Dedifferentiated amniotic fluid mesenchymal stem cell (primary cell): ENCODE measurements at regions not wholly inside any gene's neighbourhood (a gene's known extent, or its start where the extent isn't known, plus 50 kb on each side); places are given as distances from the start of the nearest gene placed in this dataset.
"Not testable (repeated sequence)": the region's sequence is repeated elsewhere in the genome, so short reads cannot be mapped to it uniquely, and the experiment has no call there.

Experiments used
- DNase-seq: peaks from one replicate; pipeline ENCODE4 v3.0.0-alpha.2; 2016; ENCODE audit errors: extremely low spot score

DNA sequence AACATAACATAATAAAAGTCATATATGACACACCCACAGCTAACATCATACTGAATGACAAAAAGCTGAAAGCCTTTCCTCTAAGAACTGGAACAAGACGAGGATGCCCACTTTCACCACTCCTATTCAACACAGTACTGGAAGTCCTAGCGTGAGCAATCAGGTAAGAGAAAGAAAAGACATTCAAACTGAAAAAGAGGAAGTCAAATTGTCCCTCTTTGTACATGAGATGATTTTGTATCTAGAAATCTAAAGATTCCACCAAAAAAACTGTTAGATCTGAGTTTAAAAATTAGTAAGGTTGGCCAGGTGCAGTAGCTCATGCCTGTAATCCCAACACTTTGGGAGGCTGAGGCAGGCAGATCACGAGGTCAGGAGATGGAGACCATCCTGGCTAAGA, 70.1 kb upstream of the PROKR2 start:
- not testable (repeated sequence) for DNase-seq

DNA sequence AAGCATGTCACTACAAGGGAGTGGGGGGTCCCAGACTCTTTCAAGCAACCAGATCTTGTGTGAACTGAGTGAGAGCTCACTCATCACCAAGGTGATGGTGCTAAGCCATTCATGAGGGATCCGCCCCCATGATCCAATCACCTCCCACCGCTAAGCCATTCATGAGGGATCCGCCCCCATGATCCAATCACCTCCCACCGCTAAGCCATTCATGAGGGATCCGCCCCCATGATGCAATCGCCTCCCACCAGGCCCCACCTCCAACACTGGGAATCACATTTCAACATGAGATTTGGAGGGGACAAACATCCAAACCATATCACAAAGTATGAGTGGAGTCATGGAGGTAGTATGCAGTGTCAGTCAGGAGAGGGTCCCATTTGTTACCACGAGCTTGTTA, 64.8 kb upstream of the PROKR2 start:
- DNase-seq: not testable (repeated sequence)

DNA sequence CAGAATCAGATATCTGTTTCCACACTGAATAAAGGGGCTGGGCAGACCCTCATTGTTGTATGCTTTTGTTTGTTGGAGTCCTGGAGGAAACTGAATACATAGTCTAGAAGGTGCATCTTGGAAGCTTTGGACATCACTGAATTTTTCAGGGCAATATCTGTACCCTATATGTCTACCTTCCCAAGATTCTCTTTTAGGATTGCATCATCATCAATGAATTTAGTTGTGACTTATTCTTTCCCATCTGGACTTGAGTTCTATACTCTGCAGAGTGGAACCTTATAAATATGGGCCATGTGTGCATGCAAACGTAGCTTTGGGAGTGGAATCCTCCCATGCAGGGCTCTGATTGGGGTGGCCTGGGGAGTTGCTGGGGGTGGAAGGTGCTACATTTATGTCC, 60.7 kb upstream of the PROKR2 start:
- DNase-seq: no peak

DNA sequence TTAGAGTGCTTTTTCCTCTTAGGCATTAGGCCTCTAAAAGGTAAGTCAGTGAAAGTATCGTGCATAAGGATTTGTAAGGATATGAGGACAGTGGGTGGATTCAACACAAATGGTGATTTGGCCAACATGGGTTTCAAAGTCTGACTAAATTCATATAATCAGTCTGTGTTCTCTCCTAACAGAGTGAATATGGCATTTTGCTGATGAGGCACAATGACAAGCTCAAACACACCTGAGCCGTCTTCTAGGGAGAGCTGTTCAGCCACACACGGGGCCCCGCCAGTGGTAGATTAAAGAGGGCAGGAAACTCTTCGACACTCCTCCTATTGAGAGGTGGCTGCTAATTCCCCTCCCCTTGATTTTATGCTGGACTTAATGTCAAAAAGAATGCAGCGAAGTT, 59.5 kb upstream of the PROKR2 start:
- DNase-seq: no peak

DNA sequence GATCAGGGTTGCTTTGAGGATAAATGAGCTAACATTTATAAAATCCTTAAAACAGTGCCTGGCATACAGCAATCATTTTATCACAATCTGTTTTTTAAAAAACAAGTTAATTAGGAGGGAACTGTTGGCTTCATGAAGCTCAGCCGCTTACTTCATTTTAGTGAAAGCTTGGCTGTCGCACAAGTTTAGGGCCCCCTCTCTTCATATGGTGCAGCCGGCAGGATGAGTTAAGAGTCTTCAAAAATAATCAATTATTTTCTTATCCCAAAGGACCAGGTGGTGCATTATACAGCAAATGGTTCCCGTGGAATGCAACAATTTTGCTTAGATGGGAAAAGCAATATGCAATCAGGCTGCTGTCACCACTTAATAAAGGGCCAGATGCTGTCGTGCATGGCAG, 57.4 kb upstream of the PROKR2 start:
- no peak for DNase-seq

DNA sequence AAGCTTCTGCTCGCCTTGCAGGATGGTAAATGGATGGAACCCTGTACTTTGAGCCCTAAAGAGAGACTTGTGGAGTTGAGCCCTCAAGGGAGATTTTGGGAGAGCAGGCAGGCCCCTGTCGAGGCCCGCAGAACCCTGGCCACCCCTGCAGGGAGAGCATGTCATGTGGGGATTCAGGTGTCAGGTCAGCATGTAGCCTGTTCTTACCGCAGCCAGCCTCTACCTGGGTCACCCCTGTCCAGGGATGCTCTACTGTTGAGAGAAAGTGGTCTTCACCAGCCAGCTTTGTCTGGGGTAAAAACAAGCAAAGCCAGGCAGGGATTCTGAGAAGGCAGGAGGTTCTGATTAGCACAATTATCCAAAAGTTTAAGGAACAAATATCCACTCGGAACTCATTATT, 55.6 kb upstream of the PROKR2 start:
- no peak for DNase-seq

DNA sequence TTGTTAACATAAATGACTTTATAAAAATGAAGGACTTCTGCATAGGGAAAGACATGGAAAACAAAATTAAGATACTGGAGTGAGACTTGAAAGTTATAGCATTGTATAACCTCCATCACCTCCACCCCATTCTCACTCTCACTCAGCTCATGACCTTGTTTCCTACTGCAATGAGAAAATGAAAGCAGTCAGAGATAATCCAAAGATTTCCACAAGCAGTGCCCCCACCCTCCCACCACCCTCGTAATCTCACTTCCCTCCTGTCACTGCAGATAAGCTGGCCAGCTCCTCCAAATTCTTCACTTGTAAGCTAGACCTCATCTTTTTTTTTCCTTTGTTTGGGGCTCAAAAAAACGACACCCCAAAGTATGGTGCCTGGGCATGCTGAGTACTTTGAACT, 52.9 kb upstream of the PROKR2 start:
- no peak for DNase-seq
